ENCODE measurements at regions not wholly inside any gene's neighbourhood (a gene's known extent, or its start where the extent isn't known, plus 50 kb on each side); places are given as distances from the start of the nearest gene placed in this dataset.

GRCh38 chr9:80556631-80557030 lies 984.9 kb downstream of the TLE4 start:
- H3K9me3 Mint-ChIP-seq (ENCODE audit: low read depth), result no peaks in the 10 kb centered on the region
- H3K36me3 Mint-ChIP-seq, result no peaks in the 10 kb centered on the region
- no peaks in the 10 kb centered on the region for H3K27me3 Mint-ChIP-seq
- H3K4me3 Mint-ChIP-seq, result no peak overlapping the region
- H3K27ac Mint-ChIP-seq, result no peak overlapping the region
- H3K4me1 Mint-ChIP-seq (ENCODE audit: low read depth), result no peaks in the 10 kb centered on the region

- Mint-ChIP-seq H3K4me1 (ENCODE audit: low read depth) (no peaks in the 10 kb centered on the region), H3K27me3 (no peaks in the 10 kb centered on the region), H3K27ac (no peak overlapping the region), H3K36me3 (no peaks in the 10 kb centered on the region), H3K4me3 (no peak overlapping the region), H3K9me3 (ENCODE audit: low read depth) (no peaks in the 10 kb centered on the region)
These were observed 984.1 kb downstream of the TLE4 start for GRCh38 chr9:80555782-80556325.

- H3K9me3 Mint-ChIP-seq (ENCODE audit: low read depth), result no peaks in the 10 kb centered on the region
- H3K27me3 Mint-ChIP-seq, result no peaks in the 10 kb centered on the region
These were observed 983.1 kb downstream of the TLE4 start for GRCh38 chr9:80554856-80555255.

GRCh38 chr9:80554301-80554700 lies 982.5 kb downstream of the TLE4 start:
- H3K27ac Mint-ChIP-seq, result no peak overlapping the region
- H3K4me3 Mint-ChIP-seq, result no peak overlapping the region
- no peaks in the 10 kb centered on the region for H3K27me3 Mint-ChIP-seq

More at GRCh38 chr9:80554856-80555255, 983.1 kb downstream of the TLE4 start:
- Mint-ChIP-seq H3K4me1 (ENCODE audit: low read depth) (no peaks in the 10 kb centered on the region), H3K36me3 (no peaks in the 10 kb centered on the region), H3K4me3 (no peak overlapping the region), H3K27ac (no peak overlapping the region)

GRCh38 chr9:80552931-80553330 lies 981.2 kb downstream of the TLE4 start:
- no peaks in the 10 kb centered on the region for H3K9me3 Mint-ChIP-seq (ENCODE audit: low read depth)
- H3K27ac Mint-ChIP-seq, result no peak overlapping the region
- H3K27me3 Mint-ChIP-seq, result no peaks in the 10 kb centered on the region
- no peaks in the 10 kb centered on the region for H3K36me3 Mint-ChIP-seq
- H3K4me3 Mint-ChIP-seq, result no peak overlapping the region
- no peaks in the 10 kb centered on the region for H3K4me1 Mint-ChIP-seq (ENCODE audit: low read depth)

More at GRCh38 chr9:80554301-80554700, 982.5 kb downstream of the TLE4 start:
- Mint-ChIP-seq H3K9me3 (ENCODE audit: low read depth) (no peaks in the 10 kb centered on the region), H3K36me3 (no peaks in the 10 kb centered on the region), H3K4me1 (ENCODE audit: low read depth) (no peaks in the 10 kb centered on the region)

- no peaks in the 10 kb centered on the region for H3K9me3 Mint-ChIP-seq (ENCODE audit: low read depth)
- no peaks in the 10 kb centered on the region for H3K4me1 Mint-ChIP-seq (ENCODE audit: low read depth)
- no peak overlapping the region for H3K27ac Mint-ChIP-seq
- no peaks in the 10 kb centered on the region for H3K36me3 Mint-ChIP-seq
- H3K27me3 Mint-ChIP-seq, result no peaks in the 10 kb centered on the region
- H3K4me3 Mint-ChIP-seq, result no peak overlapping the region
These were observed 978.4 kb downstream of the TLE4 start for GRCh38 chr9:80550181-80550580.

GRCh38 chr9:80547613-80548012 lies 975.8 kb downstream of the TLE4 start:
- Mint-ChIP-seq H3K4me1 (ENCODE audit: low read depth) (no peaks in the 10 kb centered on the region), H3K4me3 (no peak overlapping the region), H3K27me3 (no peaks in the 10 kb centered on the region), H3K27ac (no peak overlapping the region), H3K36me3 (no peaks in the 10 kb centered on the region), H3K9me3 (ENCODE audit: low read depth) (no peaks in the 10 kb centered on the region)

GRCh38 chr9:80540387-80540786 lies 968.6 kb downstream of the TLE4 start:
- Mint-ChIP-seq H3K4me1 (ENCODE audit: low read depth) (no peaks in the 10 kb centered on the region), H3K36me3 (no peaks in the 10 kb centered on the region), H3K27me3 (no peaks in the 10 kb centered on the region), H3K4me3 (no peak overlapping the region), H3K27ac (no peak overlapping the region), H3K9me3 (ENCODE audit: low read depth) (peaks cover 4% of the 10 kb centered on the region)

- no peaks in the 10 kb centered on the region for H3K27me3 Mint-ChIP-seq
- H3K9me3 Mint-ChIP-seq (ENCODE audit: low read depth), result peaks cover 4% of the 10 kb centered on the region
- H3K36me3 Mint-ChIP-seq, result no peaks in the 10 kb centered on the region
- no peak overlapping the region for H3K4me3 Mint-ChIP-seq
- H3K27ac Mint-ChIP-seq, result no peak overlapping the region
- H3K4me1 Mint-ChIP-seq (ENCODE audit: low read depth), result no peaks in the 10 kb centered on the region
These were observed 967.2 kb downstream of the TLE4 start for GRCh38 chr9:80538976-80539375.

- no peaks in the 10 kb centered on the region for H3K36me3 Mint-ChIP-seq
- H3K4me1 Mint-ChIP-seq (ENCODE audit: low read depth), result no peaks in the 10 kb centered on the region
- no peak overlapping the region for H3K4me3 Mint-ChIP-seq
- H3K9me3 Mint-ChIP-seq (ENCODE audit: low read depth), result peaks cover 4% of the 10 kb centered on the region
- H3K27ac Mint-ChIP-seq, result no peak overlapping the region
- no peaks in the 10 kb centered on the region for H3K27me3 Mint-ChIP-seq
These were observed 950.7 kb downstream of the TLE4 start for GRCh38 chr9:80522465-80522864.

- Mint-ChIP-seq H3K36me3 (no peaks in the 10 kb centered on the region), H3K4me1 (ENCODE audit: low read depth) (no peaks in the 10 kb centered on the region), H3K27me3 (no peaks in the 10 kb centered on the region), H3K27ac (no peak overlapping the region), H3K9me3 (ENCODE audit: low read depth) (peaks cover 4% of the 10 kb centered on the region), H3K4me3 (no peak overlapping the region)
These were observed 949.4 kb downstream of the TLE4 start for GRCh38 chr9:80521151-80521550.

GRCh38 chr9:80520231-80520630 lies 948.5 kb downstream of the TLE4 start:
- Mint-ChIP-seq H3K9me3 (ENCODE audit: low read depth) (peaks cover 4% of the 10 kb centered on the region), H3K4me1 (ENCODE audit: low read depth) (no peaks in the 10 kb centered on the region), H3K27me3 (no peaks in the 10 kb centered on the region), H3K27ac (no peak overlapping the region), H3K4me3 (no peak overlapping the region), H3K36me3 (no peaks in the 10 kb centered on the region)

GRCh38 chr9:80518441-80518840 lies 946.7 kb downstream of the TLE4 start:
- no peaks in the 10 kb centered on the region for H3K36me3 Mint-ChIP-seq
- no peak overlapping the region for H3K27ac Mint-ChIP-seq
- no peaks in the 10 kb centered on the region for H3K27me3 Mint-ChIP-seq
- H3K4me1 Mint-ChIP-seq (ENCODE audit: low read depth), result no peaks in the 10 kb centered on the region
- H3K4me3 Mint-ChIP-seq, result no peak overlapping the region
- H3K9me3 Mint-ChIP-seq (ENCODE audit: low read depth), result no peaks in the 10 kb centered on the region

- Mint-ChIP-seq H3K27me3 (no peaks in the 10 kb centered on the region), H3K27ac (no peak overlapping the region), H3K4me3 (no peak overlapping the region), H3K4me1 (ENCODE audit: low read depth) (no peaks in the 10 kb centered on the region), H3K36me3 (no peaks in the 10 kb centered on the region), H3K9me3 (ENCODE audit: low read depth) (no peaks in the 10 kb centered on the region)
These were observed 944.9 kb downstream of the TLE4 start for GRCh38 chr9:80516679-80517078.

GRCh38 chr9:80509358-80509757 lies 937.6 kb downstream of the TLE4 start:
- no peak overlapping the region for H3K4me3 Mint-ChIP-seq
- H3K27me3 Mint-ChIP-seq, result no peaks in the 10 kb centered on the region
- H3K27ac Mint-ChIP-seq, result no peak overlapping the region
- H3K36me3 Mint-ChIP-seq, result no peaks in the 10 kb centered on the region
- H3K4me1 Mint-ChIP-seq (ENCODE audit: low read depth), result no peaks in the 10 kb centered on the region
- H3K9me3 Mint-ChIP-seq (ENCODE audit: low read depth), result no peaks in the 10 kb centered on the region

GRCh38 chr9:80507611-80508010 lies 935.8 kb downstream of the TLE4 start:
- H3K27ac Mint-ChIP-seq, result no peak overlapping the region
- H3K27me3 Mint-ChIP-seq, result no peaks in the 10 kb centered on the region
- H3K36me3 Mint-ChIP-seq, result no peaks in the 10 kb centered on the region
- H3K4me1 Mint-ChIP-seq (ENCODE audit: low read depth), result no peaks in the 10 kb centered on the region
- H3K4me3 Mint-ChIP-seq, result no peak overlapping the region
- H3K9me3 Mint-ChIP-seq (ENCODE audit: low read depth), result no peaks in the 10 kb centered on the region
